ENCODE measurements at regions not wholly inside any gene's neighbourhood (a gene's known extent, or its start where the extent isn't known, plus 50 kb on each side); places are given as distances from the start of the nearest gene placed in this dataset.

- peaks cover 18% of the 10 kb centered on the region for H3K4me1 ChIP-seq (ENCODE audit: insufficient read depth)
- no peaks in the 10 kb centered on the region for H3K36me3 ChIP-seq (replicated peaks; ENCODE audit: insufficient read depth, low read depth)
- H3K27me3 ChIP-seq: no peaks in the 10 kb centered on the region
- no peak for TF ChIP-seq EZH2phosphoT487 (IDR thresholded peaks at IDR 0.05; ENCODE audit: low read depth, severe bottlenecking, unreplicated experiment)
- no peak for TF ChIP-seq EZH2 (IDR thresholded peaks at IDR 0.05; ENCODE audit: borderline replicate concordance)
- TF ChIP-seq CTCF (IDR thresholded peaks at IDR 0.05; ENCODE audit: poor library complexity): no peak
- H3K4me2 ChIP-seq: no peak overlapping the region
- no peaks in the 10 kb centered on the region for H3K79me2 ChIP-seq
- no peaks in the 10 kb centered on the region for H3K9me2 ChIP-seq (replicated peaks; ENCODE audit: insufficient read depth)
- H3K9me3 ChIP-seq (ENCODE audit: low read depth): no peaks in the 10 kb centered on the region
- DNase-seq (ENCODE audit: low spot score): no peak
- H3K27ac ChIP-seq: no peak overlapping the region
- WGBS (ENCODE audit: low lambda C conversion rate, missing lambda C conversion rate): 81% methylated on average over 15 of the region's 15 CpGs
- H2AFZ ChIP-seq: no peak overlapping the region
- no peak overlapping the region for H3K4me3 ChIP-seq
- no peaks in the 10 kb centered on the region for H4K20me1 ChIP-seq (ENCODE audit: insufficient read depth, poor library complexity, severe bottlenecking)
These were observed 134.8 kb upstream of the KLF4 start for GRCh38 chr9:107624234-107624948.

- Histone ChIP-seq H3K4me3 (no peak overlapping the region), H3K9me2 (replicated peaks; ENCODE audit: insufficient read depth) (no peaks in the 10 kb centered on the region), H4K20me1 (ENCODE audit: insufficient read depth, poor library complexity, severe bottlenecking) (no peaks in the 10 kb centered on the region), H3K79me2 (no peaks in the 10 kb centered on the region), H3K27ac (no peak overlapping the region), H3K4me2 (no peak overlapping the region), H3K36me3 (replicated peaks; ENCODE audit: insufficient read depth, low read depth) (no peaks in the 10 kb centered on the region), H2AFZ (no peak overlapping the region), H3K4me1 (ENCODE audit: insufficient read depth) (peaks cover 18% of the 10 kb centered on the region), H3K9me3 (ENCODE audit: low read depth) (no peaks in the 10 kb centered on the region), H3K27me3 (no peaks in the 10 kb centered on the region)
- TF ChIP-seq CTCF (IDR thresholded peaks at IDR 0.05; ENCODE audit: poor library complexity) (no peak), EZH2 (IDR thresholded peaks at IDR 0.05; ENCODE audit: borderline replicate concordance) (no peak)
- no peak for DNase-seq (ENCODE audit: low spot score)
- 84% methylated on average over 4 of the region's 4 CpGs for WGBS (ENCODE audit: low lambda C conversion rate, missing lambda C conversion rate)
These were observed 131.9 kb upstream of the KLF4 start for GRCh38 chr9:107621436-107621835.

GRCh38 chr9:107620801-107621200 is 131.2 kb upstream of the KLF4 start:
- Histone ChIP-seq H3K27ac (no peak overlapping the region), H3K9me3 (ENCODE audit: low read depth) (no peaks in the 10 kb centered on the region), H3K4me1 (ENCODE audit: insufficient read depth) (peaks cover 18% of the 10 kb centered on the region), H3K9me2 (replicated peaks; ENCODE audit: insufficient read depth) (no peaks in the 10 kb centered on the region), H3K4me3 (no peak overlapping the region), H3K27me3 (no peaks in the 10 kb centered on the region), H3K79me2 (no peaks in the 10 kb centered on the region), H4K20me1 (ENCODE audit: insufficient read depth, poor library complexity, severe bottlenecking) (no peaks in the 10 kb centered on the region), H3K36me3 (replicated peaks; ENCODE audit: insufficient read depth, low read depth) (no peaks in the 10 kb centered on the region), H3K4me2 (no peak overlapping the region), H2AFZ (no peak overlapping the region)
- TF ChIP-seq EZH2phosphoT487 (IDR thresholded peaks at IDR 0.05; ENCODE audit: low read depth, severe bottlenecking, unreplicated experiment): no peak
- TF ChIP-seq CTCF (IDR thresholded peaks at IDR 0.05; ENCODE audit: poor library complexity): no peak
- no peak for TF ChIP-seq EZH2 (IDR thresholded peaks at IDR 0.05; ENCODE audit: borderline replicate concordance)
- peak; percentile 55 for DNase-seq (ENCODE audit: low spot score)
- WGBS (ENCODE audit: low lambda C conversion rate, missing lambda C conversion rate): 29% methylated on average over 7 of the region's 7 CpGs
